HL-60 (cell line): ENCODE measurements at regions not wholly inside any gene's neighbourhood (a gene's known extent, or its start where the extent isn't known, plus 50 kb on each side); places are given as distances from the start of the nearest gene placed in this dataset.

Experiments used
- GABPA ChIP-seq: IDR thresholded peaks from 2 replicates; pipeline ENCODE4 v1.6.1; 2012; ENCODE audit warnings: low read depth
- POLR2AphosphoS5 ChIP-seq: IDR thresholded peaks from 2 replicates; pipeline ENCODE4 v1.6.1; 2012; ENCODE audit warnings: low read depth
- REST ChIP-seq: IDR thresholded peaks from 2 replicates; pipeline ENCODE4 v1.6.1; 2012; ENCODE audit warnings: low read depth; ENCODE audit not compliant: insufficient replicate concordance
- SPI1 ChIP-seq: IDR thresholded peaks from 2 replicates; pipeline ENCODE4 v1.6.1; 2012; ENCODE audit warnings: low read depth, mild to moderate bottlenecking, borderline replicate concordance
- TF ChIP-seq, protein P1 (sequence below): IDR thresholded peaks from one replicate; pipeline ENCODE4 v1.5.1; 2011; ENCODE audit warnings: low read length, control low read depth, inconsistent platforms; ENCODE audit not compliant: insufficient read depth

GRCh38 chr3:113150250-113150649 lies 61.1 kb upstream of the BOC start:
- TF ChIP-seq REST, result no peak
- TF ChIP-seq, protein P1, sequence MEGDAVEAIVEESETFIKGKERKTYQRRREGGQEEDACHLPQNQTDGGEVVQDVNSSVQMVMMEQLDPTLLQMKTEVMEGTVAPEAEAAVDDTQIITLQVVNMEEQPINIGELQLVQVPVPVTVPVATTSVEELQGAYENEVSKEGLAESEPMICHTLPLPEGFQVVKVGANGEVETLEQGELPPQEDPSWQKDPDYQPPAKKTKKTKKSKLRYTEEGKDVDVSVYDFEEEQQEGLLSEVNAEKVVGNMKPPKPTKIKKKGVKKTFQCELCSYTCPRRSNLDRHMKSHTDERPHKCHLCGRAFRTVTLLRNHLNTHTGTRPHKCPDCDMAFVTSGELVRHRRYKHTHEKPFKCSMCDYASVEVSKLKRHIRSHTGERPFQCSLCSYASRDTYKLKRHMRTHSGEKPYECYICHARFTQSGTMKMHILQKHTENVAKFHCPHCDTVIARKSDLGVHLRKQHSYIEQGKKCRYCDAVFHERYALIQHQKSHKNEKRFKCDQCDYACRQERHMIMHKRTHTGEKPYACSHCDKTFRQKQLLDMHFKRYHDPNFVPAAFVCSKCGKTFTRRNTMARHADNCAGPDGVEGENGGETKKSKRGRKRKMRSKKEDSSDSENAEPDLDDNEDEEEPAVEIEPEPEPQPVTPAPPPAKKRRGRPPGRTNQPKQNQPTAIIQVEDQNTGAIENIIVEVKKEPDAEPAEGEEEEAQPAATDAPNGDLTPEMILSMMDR, result no peak
- TF ChIP-seq POLR2AphosphoS5, result no peak
- TF ChIP-seq GABPA, result no peak
- TF ChIP-seq SPI1, result no peak
